Cardiac muscle cell (in vitro differentiated cells and primary cell): ENCODE measurements at regions not wholly inside any gene's neighbourhood (a gene's known extent, or its start where the extent isn't known, plus 50 kb on each side); places are given as distances from the start of the nearest gene placed in this dataset.
A peak's percentile ranks its signal among the peaks of the same experiment; 100 is the strongest.

Source experiments
- DNase-seq, 2 donors: peaks; one replicate each; pipeline versions ENCODE4 v3.0.0 to v3.0.0-alpha.2; 2010 to 2017; ENCODE audit warnings: low read depth in 1 of 2, low spot score in 1 of 2
- H3K27ac ChIP-seq: fragments of 200-600 bp; sonication (generic); 2 replicates; pipeline ENCODE4 v1.5.1; 2016
- H3K27me3 ChIP-seq: fragments of 200-600 bp; sonication (generic); 2 replicates; pipeline ENCODE4 v1.6.0; 2016; ENCODE audit warnings: control low read depth
- H3K36me3 ChIP-seq: fragments of 200-600 bp; sonication (generic); 2 replicates; pipeline ENCODE4 v1.5.1; 2016; ENCODE audit warnings: control low read depth
- H3K4me1 ChIP-seq: fragments of 200-600 bp; sonication (generic); 2 replicates; pipeline ENCODE4 v1.8.1; 2017; ENCODE audit warnings: low read depth, mild to moderate bottlenecking, mixed run types
- H3K4me3 ChIP-seq: fragments of 200-600 bp; sonication (generic); 2 replicates; pipeline ENCODE4 v1.5.1; 2016; ENCODE audit warnings: mild to moderate bottlenecking
- H3K9me3 ChIP-seq: fragments of 200-600 bp; sonication (generic); 2 replicates; pipeline ENCODE4 v1.5.1; 2017; ENCODE audit warnings: low read depth, mild to moderate bottlenecking, control low read depth
- TF ChIP-seq, protein P1 (sequence below): IDR thresholded peaks from 2 replicates; pipeline ENCODE4 v1.5.1; 2012; ENCODE audit warnings: low read depth, mild to moderate bottlenecking, low read length

DNA sequence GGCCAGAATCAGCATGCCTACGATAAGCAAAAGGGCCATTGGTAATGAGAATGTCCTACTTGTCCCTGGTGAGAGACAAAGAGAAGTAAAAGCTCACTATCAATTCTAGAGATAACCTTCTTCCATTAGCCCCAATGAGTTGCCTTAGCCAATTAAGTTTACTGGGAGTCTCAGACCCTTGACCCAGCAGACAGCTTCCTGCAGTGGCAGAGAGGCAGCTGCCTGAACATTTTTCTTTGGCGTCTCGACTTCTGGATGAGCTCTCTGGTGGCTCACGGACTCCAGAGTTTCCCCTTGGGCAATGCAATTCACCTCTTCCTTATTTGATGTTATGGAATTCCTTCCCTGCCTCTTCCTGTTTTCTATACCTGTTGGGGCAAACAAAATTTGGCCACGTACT is 1034.4 kb downstream of the NAALADL2 start:
- no peak overlapping the region for H3K27ac ChIP-seq
- TF ChIP-seq, protein P1, sequence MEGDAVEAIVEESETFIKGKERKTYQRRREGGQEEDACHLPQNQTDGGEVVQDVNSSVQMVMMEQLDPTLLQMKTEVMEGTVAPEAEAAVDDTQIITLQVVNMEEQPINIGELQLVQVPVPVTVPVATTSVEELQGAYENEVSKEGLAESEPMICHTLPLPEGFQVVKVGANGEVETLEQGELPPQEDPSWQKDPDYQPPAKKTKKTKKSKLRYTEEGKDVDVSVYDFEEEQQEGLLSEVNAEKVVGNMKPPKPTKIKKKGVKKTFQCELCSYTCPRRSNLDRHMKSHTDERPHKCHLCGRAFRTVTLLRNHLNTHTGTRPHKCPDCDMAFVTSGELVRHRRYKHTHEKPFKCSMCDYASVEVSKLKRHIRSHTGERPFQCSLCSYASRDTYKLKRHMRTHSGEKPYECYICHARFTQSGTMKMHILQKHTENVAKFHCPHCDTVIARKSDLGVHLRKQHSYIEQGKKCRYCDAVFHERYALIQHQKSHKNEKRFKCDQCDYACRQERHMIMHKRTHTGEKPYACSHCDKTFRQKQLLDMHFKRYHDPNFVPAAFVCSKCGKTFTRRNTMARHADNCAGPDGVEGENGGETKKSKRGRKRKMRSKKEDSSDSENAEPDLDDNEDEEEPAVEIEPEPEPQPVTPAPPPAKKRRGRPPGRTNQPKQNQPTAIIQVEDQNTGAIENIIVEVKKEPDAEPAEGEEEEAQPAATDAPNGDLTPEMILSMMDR = no peak

DNA sequence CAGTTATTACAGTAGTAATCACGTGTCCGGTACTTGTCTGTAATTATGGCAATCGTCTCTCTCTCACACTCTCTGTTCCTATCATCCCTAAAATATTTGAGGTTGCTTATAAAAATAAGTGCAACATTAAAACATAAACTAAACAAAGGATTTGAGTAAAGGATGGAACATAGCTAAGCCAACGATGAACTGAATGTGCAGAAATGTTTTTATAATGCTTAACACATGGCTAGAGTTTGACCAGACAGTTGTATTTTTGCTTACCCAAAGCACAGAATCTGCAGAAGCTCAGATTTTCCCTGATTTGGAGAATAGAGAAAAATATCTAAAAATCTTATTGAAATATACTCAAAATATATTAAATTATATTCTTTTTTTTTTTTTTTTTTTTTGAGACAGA is 1030.9 kb downstream of the NAALADL2 start:
- no peak overlapping the region for H3K4me3 ChIP-seq
- TF ChIP-seq, protein P1 = no peak
- H3K36me3 ChIP-seq = no peaks in the 10 kb centered on the region
- no peaks in the 10 kb centered on the region for H3K9me3 ChIP-seq
- no peak for DNase-seq
- no peak overlapping the region for H3K27ac ChIP-seq
- no peaks in the 10 kb centered on the region for H3K27me3 ChIP-seq
- H3K4me1 ChIP-seq = no peaks in the 10 kb centered on the region

More for the DNA sequence above, 1034.4 kb downstream of the NAALADL2 start:
- Histone ChIP-seq H3K27me3 (no peaks in the 10 kb centered on the region), H3K9me3 (no peaks in the 10 kb centered on the region), H3K36me3 (no peaks in the 10 kb centered on the region), H3K4me3 (no peak overlapping the region), H3K4me1 (no peaks in the 10 kb centered on the region)
- peak in 1 of 2 donors; percentile 5 for DNase-seq

DNA sequence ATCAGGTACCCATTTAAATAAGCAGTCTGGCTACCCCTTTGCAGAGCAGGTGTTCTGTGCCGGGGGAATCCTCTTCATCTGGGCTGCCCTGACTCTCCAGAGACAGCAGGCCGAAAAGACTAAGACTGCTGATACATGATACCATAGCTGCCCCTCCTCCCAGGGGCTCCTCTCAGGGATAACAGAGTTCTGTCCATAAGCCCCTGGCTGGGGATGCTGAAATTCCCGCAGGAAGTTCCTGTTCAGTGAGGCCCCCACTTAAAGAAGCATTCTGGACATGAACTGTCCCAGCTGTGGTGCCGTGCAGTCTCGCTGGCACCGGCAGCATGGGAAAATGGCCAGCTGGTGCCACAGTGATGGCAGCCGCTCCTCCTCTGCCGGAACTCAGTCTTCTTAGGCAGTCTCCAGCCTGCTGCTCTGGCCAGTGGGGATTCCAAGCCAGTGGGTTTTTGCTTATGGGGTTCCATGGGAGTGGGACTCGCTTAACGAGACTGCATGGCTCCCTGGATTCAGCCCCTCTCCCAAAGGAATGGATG is 1026.2 kb downstream of the NAALADL2 start:
- H3K27me3 ChIP-seq = no peaks in the 10 kb centered on the region
- DNase-seq = no peak
- TF ChIP-seq, protein P1 = no peak
- H3K9me3 ChIP-seq = no peaks in the 10 kb centered on the region
- H3K4me1 ChIP-seq = no peaks in the 10 kb centered on the region
- no peak overlapping the region for H3K27ac ChIP-seq
- H3K4me3 ChIP-seq = no peak overlapping the region
- no peaks in the 10 kb centered on the region for H3K36me3 ChIP-seq

DNA sequence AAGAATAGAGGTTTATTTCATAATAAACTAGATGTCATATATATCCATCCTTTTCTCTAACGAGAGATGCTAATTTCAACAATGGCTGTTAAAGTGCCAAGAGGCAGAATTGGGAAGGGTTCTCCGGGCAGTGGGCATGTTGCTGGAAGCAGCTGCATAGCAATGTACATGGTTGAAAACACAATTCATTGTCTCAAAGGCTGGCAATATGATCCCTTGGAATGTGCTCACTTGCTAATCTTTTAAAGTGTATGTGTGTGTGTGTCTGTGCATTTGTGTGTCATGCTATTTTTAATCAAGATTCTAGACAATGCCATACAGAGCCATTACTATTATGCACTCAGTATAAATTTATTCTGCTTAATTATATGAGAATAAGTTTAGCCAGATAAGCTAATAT is 1020.3 kb downstream of the NAALADL2 start:
- no peak overlapping the region for H3K4me3 ChIP-seq
- no peaks in the 10 kb centered on the region for H3K27me3 ChIP-seq
- H3K9me3 ChIP-seq = no peaks in the 10 kb centered on the region
- no peaks in the 10 kb centered on the region for H3K36me3 ChIP-seq
- TF ChIP-seq, protein P1 = no peak
- DNase-seq = peak in 1 of 2 donors; percentile 11
- no peak overlapping the region for H3K27ac ChIP-seq
- H3K4me1 ChIP-seq = no peaks in the 10 kb centered on the region

DNA sequence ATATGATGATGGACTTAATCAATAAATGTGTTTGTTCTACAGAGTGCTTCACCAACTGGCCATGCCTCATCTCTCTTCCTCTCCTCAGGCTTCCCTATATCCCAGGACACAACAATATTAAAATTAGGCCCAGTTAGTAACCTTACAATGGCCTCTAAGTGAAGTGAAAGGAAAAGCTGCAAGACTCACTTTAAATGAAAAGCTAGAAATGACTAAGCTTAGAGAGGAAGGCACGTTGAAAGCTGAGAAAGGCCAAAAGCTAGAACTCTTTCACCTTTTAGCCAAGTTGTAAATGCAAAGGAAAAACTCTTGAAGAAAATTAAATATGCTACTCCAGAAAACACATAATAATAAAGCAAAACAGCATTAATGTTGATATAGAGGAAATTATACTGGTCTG is 1010.3 kb downstream of the NAALADL2 start:
- TF ChIP-seq, protein P1 = no peak
- peaks cover 54% of the 10 kb centered on the region for H3K27me3 ChIP-seq
- H3K4me3 ChIP-seq = no peak overlapping the region
- H3K9me3 ChIP-seq = no peaks in the 10 kb centered on the region
- DNase-seq = no peak
- H3K27ac ChIP-seq = no peak overlapping the region
- no peaks in the 10 kb centered on the region for H3K4me1 ChIP-seq
- H3K36me3 ChIP-seq = no peaks in the 10 kb centered on the region

DNA sequence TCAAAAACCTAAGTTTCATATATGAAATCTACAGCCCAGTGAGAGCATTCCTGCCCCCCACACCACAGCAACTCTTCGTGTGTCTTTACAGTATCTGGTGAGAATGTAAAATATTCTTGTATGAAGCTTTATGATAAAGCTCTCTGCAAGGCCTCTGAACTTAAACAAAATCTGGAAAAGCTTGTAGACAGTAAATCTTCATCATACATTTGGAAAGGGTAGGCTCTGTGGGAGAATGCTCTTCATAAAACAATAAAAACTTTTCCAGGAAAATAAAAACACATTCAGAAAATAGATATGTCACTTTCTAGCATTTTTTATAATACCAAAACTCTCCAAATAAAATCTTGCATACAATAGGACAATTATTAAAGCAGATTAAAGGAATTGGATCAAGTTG is 1009.5 kb downstream of the NAALADL2 start:
- TF ChIP-seq, protein P1 = no peak
- H3K27ac ChIP-seq = no peak overlapping the region
- DNase-seq = no peak
- no peaks in the 10 kb centered on the region for H3K9me3 ChIP-seq
- H3K4me1 ChIP-seq = no peaks in the 10 kb centered on the region
- peaks cover 62% of the 10 kb centered on the region for H3K27me3 ChIP-seq
- no peaks in the 10 kb centered on the region for H3K36me3 ChIP-seq
- no peak overlapping the region for H3K4me3 ChIP-seq
